Heart left ventricle (tissue), 16 donors: ENCODE measurements at regions not wholly inside any gene's neighbourhood (a gene's known extent, or its start where the extent isn't known, plus 50 kb on each side); places are given as distances from the start of the nearest gene placed in this dataset.

Source experiments
- ATAC-seq, 4 donors: fragments of 200-7000 bp; cut with Tn5 transposase; one replicate each; pipeline ENCODE4 v1.9.1; 2020 to 2022; ENCODE audit warnings: moderate library complexity in 4 of 4, mild to moderate bottlenecking in 3 of 4, moderate number of reproducible peaks in 1 of 4
- DNase-seq, 5 donors: peaks; one replicate each; pipeline ENCODE4 v3.0.0-alpha.2; 2020
- H3K27ac ChIP-seq, 12 donors: fragments of 200-600 bp; sonication (generic) in 4 of 12; one replicate each; pipeline versions ENCODE4 v1.5.0 to v1.8.0; 2016 to 2022; ENCODE audit warnings: mild to moderate bottlenecking in 2 of 12
- H3K27me3 ChIP-seq, 9 donors: fragments of 200-600 bp; sonication (generic) in 2 of 9; one replicate each; pipeline versions ENCODE4 v1.5.1 to v1.8.0; 2016 to 2022; ENCODE audit warnings: mild to moderate bottlenecking in 3 of 9
- H3K36me3 ChIP-seq, 9 donors: fragments of 200-600 bp; sonication (generic) in 2 of 9; one replicate each; pipeline versions ENCODE4 v1.5.0 to v1.8.0; 2018 to 2022; ENCODE audit warnings: mild to moderate bottlenecking in 2 of 9
- H3K4me1 ChIP-seq, 12 donors: fragments of 200-600 bp; sonication (generic) in 4 of 12; one replicate each; pipeline versions ENCODE4 v1.5.0 to v1.8.0; 2016 to 2022; ENCODE audit warnings: mild to moderate bottlenecking in 3 of 12
- H3K4me3 ChIP-seq, 12 donors: fragments of 200-600 bp; sonication (generic) in 4 of 12; one replicate each; pipeline versions ENCODE4 v1.5.0 to v1.8.0; 2017 to 2022; ENCODE audit warnings: mild to moderate bottlenecking in 9 of 12, moderate library complexity in 4 of 12
- H3K9me3 ChIP-seq, 12 donors: fragments of 200-600 bp; sonication (generic) in 4 of 12; one replicate each; pipeline versions ENCODE4 v1.5.0 to v1.8.0; 2016 to 2022; ENCODE audit warnings: mild to moderate bottlenecking in 1 of 12
- CTCF ChIP-seq, 12 donors: fragments of 200-600 bp; sonication (generic) in 4 of 12; IDR thresholded peaks; one replicate each; pipeline versions ENCODE4 v1.5.0 to v1.8.0; 2018 to 2022; ENCODE audit warnings: antibody characterized with exemption in 12 of 12, mild to moderate bottlenecking in 5 of 12
- POLR2A ChIP-seq, 2 donors: fragments of 450-650 bp; IDR thresholded peaks; one replicate each; pipeline ENCODE4 v1.6.1; 2017; ENCODE audit warnings: antibody characterized with exemption in 2 of 2, mild to moderate bottlenecking in 2 of 2, moderate library complexity in 2 of 2
- WGBS, 4 donors: extraction: QIAGEN DNeasy Blood & Tissue Kit in 2 of 4; methylation state at CpG; one replicate each; pipeline versions ENCODE4 v1.1.5 to v1.1.7; 2013 to 2018; 5-methylcytosine and 5-hydroxymethylcytosine counted together
- intact Hi-C, 10 donors: fragments of 100-400 bp; cut with DNase I; formaldehyde crosslinking; loops; one replicate each; pipeline versions ENCODE4 v1.11.1 to v1.14.2; 2022
- donor health status: ischemic (EF 13 %, LVEDD 7.1; RV severe dilation, severe dysfunction).
- donor health status: healthy with polysubstance abuse.
- donor health status: DM: no; HTN: yes; CAD: no.
- donor health status: DM: no; HTN: no; CAD: no.
- donor health status: ischemic (EF 25% LVEDD 6.9; RV normal size, moderate dysfunction).
- donor health status: ischemic (EF 25% LVEDD 5.7; RV mildly dilated, moderate dysfunction).
- donor health status: healthy.
- donor health status: DM: yes; HTN: yes; CAD: no.
- donor health status: ischemic (EF 35%, LVEDD 5.7; RV mildly dilated, moderate dysfunction).
- donor health status: nonischemic (EF 11% LVEDD 7.7; RV severe dilation, severe dysfunction).
- donor health status: DM: yes; HTN: yes; CAD: no.
- donor health status: PGD.
- donor health status: ischemic (EF 29% LVEDD 5.4; RV normal size, mild dysfunction).
- donor health status: nonischemic (EF 23%, LVEDD 6.1; RV moderate dilation, normal function).

- ATAC-seq, result no peak
- 70 to 84% (median 77%) methylated on average over 2 of the region's 2 CpGs for WGBS, 4 donors
- H3K4me3 ChIP-seq, result no peak overlapping the region
- no peaks in the 10 kb centered on the region for H3K36me3 ChIP-seq
- H3K27me3 ChIP-seq, result no peaks in the 10 kb centered on the region
- H3K27ac ChIP-seq, result no peak overlapping the region
- H3K9me3 ChIP-seq, result peaks cover 0 to 15% (median 0%) of the 10 kb centered on the region in 12 donors
- H3K4me1 ChIP-seq, result no peaks in the 10 kb centered on the region
- no peak for DNase-seq
- intact Hi-C loops, result no loop called here
- TF ChIP-seq POLR2A (IDR thresholded peaks at IDR 0.05) (no peak), CTCF (IDR thresholded peaks at IDR 0.05) (no peak)
Observed at GRCh38 chr1:117275055-117275454, 64.3 kb upstream of the VTCN1 start.

- intact Hi-C loops, result no loop called here
- no peak overlapping the region for H3K4me3 ChIP-seq
- DNase-seq, result no peak
- 74 to 81% (median 78%) methylated on average over 4 of the region's 4 CpGs for WGBS, 4 donors
- no peak overlapping the region for H3K27ac ChIP-seq
- H3K27me3 ChIP-seq, result no peaks in the 10 kb centered on the region
- H3K36me3 ChIP-seq, result no peaks in the 10 kb centered on the region
- ATAC-seq, result no peak
- peaks cover 0 to 5% (median 0%) of the 10 kb centered on the region in 12 donors for H3K4me1 ChIP-seq
- TF ChIP-seq POLR2A (IDR thresholded peaks at IDR 0.05) (no peak), CTCF (IDR thresholded peaks at IDR 0.05) (no peak)
- peaks cover 0 to 15% (median 0%) of the 10 kb centered on the region in 12 donors for H3K9me3 ChIP-seq
Observed at GRCh38 chr1:117271959-117272358, 61.2 kb upstream of the VTCN1 start.

DNA sequence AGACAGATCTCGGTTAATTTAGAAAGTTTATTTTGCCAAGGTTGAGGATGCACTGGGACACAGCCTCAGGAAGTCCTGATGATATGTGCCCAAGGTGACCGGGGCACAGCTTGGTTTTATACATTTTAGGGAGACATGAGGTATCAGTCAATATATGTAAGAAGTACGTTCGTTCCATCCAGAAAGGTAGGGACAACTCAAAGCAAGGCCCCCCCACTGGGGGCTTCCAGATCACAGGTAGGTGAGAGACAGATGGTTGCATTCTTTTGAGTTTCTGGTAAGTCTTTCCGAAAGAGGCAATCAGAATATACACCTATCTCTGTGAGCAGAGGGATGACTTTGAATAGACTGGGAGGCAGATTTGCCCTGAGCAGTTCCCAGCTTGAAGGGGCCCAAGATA lies 60.4 kb upstream of the VTCN1 start:
- no peak for TF ChIP-seq POLR2A (IDR thresholded peaks at IDR 0.05)
- Histone ChIP-seq H3K9me3 (peaks cover 0 to 15% (median 0%) of the 10 kb centered on the region in 12 donors), H3K27ac (no peak overlapping the region), H3K4me1 (peaks cover 0 to 7% (median 0%) of the 10 kb centered on the region in 12 donors), H3K4me3 (no peak overlapping the region), H3K27me3 (no peaks in the 10 kb centered on the region), H3K36me3 (no peaks in the 10 kb centered on the region)
- WGBS, 4 donors, result 78 to 86% (median 80%) methylated on average over 5 of the region's 5 CpGs
- DNase-seq (no peak), ATAC-seq (no peak)
- intact Hi-C loops, result no loop called here

- TF ChIP-seq CTCF (IDR thresholded peaks at IDR 0.05), result no peak
- no peak for TF ChIP-seq POLR2A (IDR thresholded peaks at IDR 0.05)
- Histone ChIP-seq H3K4me3 (no peak overlapping the region), H3K27ac (no peak overlapping the region), H3K9me3 (peaks cover 0 to 15% (median 0%) of the 10 kb centered on the region in 12 donors), H3K36me3 (no peaks in the 10 kb centered on the region), H3K4me1 (peaks cover 0 to 7% (median 0%) of the 10 kb centered on the region in 12 donors), H3K27me3 (no peaks in the 10 kb centered on the region)
- no peak for ATAC-seq
- no peak for DNase-seq
- intact Hi-C loops, result no loop called here
Observed at GRCh38 chr1:117270679-117271078, 60.0 kb upstream of the VTCN1 start.
